GM21526 (cell line): ENCODE measurements at regions not wholly inside any gene's neighbourhood (a gene's known extent, or its start where the extent isn't known, plus 50 kb on each side); places are given as distances from the start of the nearest gene placed in this dataset.
A peak's percentile ranks its signal among the peaks of the same experiment; 100 is the strongest.

Experiments
- ATAC-seq: cut with Tn5 transposase; IDR thresholded peaks from one replicate; pipeline ENCODE4 v1.9.1; 2021; ENCODE audit warnings: moderate library complexity; ENCODE audit not compliant: unreplicated experiment, low FRiP score

- no peak for ATAC-seq
Measured at GRCh38 chr12:107271523-107271922, 178.2 kb upstream of the CRY1 start.

- ATAC-seq: no peak
Measured at GRCh38 chr12:107275530-107275929, 182.2 kb upstream of the CRY1 start.

DNA sequence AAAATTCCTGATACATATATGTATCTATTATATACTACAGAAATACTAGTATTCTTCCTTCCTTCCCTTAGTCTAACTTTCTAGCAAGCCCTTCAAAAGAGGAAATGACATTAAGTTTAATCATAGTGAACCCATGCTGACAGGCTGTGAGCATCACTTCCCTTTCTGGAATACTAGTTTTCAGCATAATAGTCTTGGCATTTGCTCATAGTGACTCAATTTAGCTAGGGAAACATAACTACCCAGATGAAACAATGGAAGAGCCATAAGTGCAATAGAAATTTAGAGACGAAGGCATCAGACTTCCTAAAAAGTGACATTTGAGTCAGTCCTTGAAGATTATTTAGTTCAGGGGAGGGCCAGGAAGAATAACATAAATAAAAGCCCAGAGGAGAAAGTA lies 184.5 kb upstream of the CRY1 start:
- ATAC-seq: no peak

DNA sequence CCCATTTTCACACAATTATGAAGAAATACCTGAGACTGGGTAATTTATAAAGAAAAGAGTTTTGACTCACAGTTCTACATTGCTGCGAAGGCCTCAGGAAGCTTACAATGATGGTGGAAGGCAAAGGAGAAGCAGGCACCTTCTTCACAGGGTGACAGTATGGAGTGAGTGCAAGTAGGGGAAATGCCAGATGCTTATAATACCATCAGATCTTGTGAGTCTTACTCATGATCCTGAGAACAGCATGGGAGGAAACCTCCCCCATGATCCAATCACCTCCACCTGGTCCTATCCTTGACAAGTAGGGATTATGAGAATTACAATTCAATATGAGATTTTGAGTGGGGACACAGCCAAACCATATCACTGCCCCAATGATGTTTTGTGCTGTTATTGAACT lies 189.3 kb upstream of the CRY1 start:
- no peak for ATAC-seq

DNA sequence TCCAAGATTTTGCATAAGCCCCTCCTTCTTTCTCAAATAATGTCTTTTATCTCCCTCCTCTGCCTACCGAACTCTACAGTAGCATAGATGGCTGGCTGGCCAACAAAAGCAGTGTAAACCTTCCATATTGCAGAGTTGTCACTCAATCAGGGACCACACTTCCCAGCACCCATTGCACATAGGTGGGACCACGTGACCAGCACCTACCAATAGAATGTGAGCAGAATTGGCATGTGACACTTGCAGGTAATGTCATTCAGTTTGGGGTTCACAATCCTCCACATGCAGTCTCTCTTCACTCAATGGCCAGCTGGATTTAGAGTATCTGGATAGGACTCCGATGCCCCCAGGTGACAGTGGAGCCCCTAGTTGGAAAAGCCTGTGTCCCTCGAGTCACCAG lies 190.3 kb upstream of the CRY1 start:
- ATAC-seq: no peak

GRCh38 chr12:107284692-107285091 lies 191.3 kb upstream of the CRY1 start:
- no peak for ATAC-seq

DNA sequence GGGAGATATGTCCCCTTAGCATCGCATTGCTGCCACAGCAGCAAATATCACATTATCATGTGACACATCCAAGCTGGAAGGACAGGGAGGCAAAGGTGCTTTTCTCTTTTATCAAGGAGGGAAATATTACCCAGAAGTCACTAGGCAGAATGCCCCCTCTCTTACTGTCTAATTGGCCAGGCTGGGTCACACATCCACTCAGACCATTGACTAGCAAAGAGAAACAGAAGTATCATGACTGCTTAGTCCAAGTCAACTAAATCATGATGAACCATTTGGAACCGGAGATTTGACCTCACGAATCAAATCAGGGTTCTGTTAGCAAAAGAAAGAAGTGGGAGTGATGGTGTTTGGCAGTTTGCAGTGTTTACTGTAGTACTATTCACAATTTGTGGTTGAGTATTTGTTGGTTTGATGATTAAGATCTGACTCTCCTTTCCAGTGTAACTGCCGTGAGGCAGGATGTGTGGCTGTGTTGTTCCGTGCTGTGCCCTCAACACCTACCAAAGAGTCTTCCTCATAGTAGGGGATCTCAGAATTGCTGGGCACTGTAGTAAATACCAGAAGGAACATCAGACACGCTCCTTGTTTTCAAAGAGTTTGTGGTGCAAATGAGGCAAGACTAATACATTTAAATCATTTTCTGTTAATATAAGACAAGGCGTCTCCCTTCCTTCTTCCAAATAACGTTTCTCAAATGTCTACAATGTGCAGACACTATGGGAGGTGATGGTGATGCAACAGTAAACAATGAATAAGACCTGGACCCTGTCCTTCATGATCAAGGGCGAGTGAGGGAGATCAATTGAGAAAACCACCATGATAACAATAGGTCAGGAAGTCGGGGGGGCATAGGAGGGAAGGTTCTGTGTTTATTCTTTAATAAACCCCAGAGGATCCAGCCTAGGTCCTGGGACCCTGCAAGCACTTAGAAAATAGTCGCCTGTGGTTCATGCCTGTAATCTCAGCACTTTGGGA lies 194.4 kb upstream of the CRY1 start:
- no peak for ATAC-seq

DNA sequence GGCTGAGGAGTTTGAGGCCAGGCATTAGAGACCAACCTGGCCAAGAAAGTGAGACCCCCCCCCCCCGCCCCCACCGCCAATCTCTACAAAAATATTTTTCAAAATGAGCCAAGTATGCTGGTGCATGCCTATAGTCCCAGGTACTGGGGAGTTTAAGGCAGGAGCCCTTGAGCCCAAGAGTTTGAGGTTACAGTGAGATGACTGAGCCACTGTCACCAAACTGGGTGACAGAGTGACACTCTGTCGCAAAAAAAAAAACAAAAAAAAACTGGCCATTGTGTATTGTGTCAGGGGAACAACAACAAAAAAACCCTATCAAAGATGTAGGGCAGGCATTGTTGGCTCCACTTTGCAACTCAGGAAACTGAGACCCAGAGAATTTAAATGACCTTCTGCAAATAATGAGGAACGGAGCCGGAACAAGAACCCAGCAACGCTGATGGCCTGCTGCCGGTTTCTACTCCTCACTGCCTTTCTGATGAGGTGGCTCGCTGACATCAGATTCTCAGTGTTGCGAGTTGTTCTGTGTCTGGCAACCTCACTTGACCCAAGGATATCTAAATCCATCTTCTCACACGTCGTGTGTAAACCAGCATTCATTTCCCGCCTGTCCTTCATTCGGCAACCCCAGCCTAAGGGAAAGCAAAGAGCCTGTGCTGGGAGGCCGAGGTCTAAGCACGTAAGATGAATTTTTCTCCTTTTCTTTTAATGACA lies 195.2 kb upstream of the CRY1 start:
- ATAC-seq: no peak

GRCh38 chr12:107291018-107291417 lies 197.7 kb upstream of the CRY1 start:
- ATAC-seq: no peak

- no peak for ATAC-seq
Measured at GRCh38 chr12:107296681-107297089, 203.3 kb upstream of the CRY1 start.

- ATAC-seq: no peak
Measured at GRCh38 chr12:107302649-107303341, 209.4 kb upstream of the CRY1 start.

DNA sequence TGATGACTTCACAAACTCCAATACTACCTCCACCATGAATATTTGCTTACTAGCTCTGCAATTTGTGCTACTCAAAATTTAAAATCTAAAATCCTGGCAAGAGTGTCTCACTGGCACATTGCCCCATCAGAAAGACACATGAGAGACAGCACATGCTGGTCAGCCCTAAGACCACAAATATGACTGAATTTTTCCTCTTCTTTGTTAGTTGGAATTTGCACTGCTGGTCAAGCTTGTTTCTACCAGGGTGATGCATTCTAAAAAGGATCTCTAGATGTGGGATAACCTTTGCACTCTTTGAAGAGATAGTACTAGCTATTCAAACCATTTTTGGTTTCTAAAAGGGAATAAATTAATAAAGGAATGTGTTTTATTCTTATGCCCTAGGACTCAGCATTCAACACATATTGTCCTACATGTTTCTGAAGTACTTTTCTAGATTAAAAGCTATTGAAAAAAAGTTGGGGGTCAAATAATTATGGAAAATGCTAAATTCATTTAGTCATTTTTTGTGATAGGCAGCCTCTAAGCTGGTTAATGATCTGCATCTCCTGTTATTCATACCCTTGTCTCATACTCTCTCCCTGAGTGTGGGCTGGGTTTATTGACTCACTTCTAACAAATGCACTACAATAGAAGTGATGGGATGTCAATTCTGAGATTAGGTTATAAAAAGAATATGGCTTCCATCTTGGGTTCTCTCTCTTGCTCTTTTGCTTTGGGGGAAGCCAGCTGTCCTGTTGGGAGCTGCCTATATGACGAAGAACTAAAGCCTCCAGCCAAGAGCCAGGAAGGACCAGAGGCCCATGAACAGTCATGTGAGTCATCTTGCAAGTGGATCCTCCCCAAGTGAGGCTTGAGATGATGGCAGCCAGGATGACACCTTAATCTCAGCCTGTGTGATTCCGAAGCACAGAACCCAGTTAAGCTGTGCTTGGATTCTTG lies 211.5 kb upstream of the CRY1 start:
- ATAC-seq: no peak

- no peak for ATAC-seq
Measured at GRCh38 chr12:107306141-107306659, 212.9 kb upstream of the CRY1 start.

DNA sequence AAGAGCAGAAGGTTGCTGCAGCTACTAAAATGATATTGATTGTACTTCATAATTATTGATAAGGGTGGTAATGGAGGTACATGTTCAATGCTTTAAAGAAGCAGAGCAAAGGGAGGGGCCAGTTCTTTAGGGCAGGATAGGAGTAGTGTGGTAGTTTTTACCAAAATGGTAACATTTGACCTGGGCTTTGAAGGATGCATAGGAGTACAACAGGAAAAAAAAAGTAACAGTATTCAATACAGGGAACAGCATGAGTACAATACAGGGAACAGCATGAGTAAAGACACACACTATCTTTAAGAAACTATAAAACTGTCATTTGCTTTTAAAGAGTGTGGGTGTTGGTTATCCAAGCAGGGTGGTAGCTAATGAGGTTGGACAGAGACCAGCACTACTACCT lies 215.0 kb upstream of the CRY1 start:
- ATAC-seq: no peak

- no peak for ATAC-seq
Measured at GRCh38 chr12:107309020-107309419, 215.7 kb upstream of the CRY1 start.

GRCh38 chr12:107310621-107311020 lies 217.3 kb upstream of the CRY1 start:
- no peak for ATAC-seq

DNA sequence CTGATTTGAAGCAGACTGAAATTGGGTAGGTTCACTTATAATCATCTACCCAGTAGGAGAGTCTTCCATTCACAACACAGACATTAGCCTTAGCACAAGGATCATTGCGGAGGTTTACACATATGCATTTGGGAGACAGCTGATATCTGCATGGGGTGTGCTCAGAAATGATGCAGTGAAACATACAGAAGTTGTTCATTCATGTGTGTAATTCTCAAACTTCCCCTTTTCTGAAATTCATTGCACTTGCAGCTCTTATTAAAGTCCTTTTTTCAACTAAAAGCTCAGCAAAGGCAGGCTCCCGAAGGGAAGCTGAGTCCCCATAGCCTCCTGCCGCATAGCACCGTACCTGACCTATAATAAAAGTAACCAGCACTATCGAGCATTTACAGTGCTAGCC lies 218.3 kb upstream of the CRY1 start:
- ATAC-seq: no peak

- ATAC-seq: peak; percentile 74
Measured at GRCh38 chr12:107317751-107318555, 224.6 kb upstream of the CRY1 start.

DNA sequence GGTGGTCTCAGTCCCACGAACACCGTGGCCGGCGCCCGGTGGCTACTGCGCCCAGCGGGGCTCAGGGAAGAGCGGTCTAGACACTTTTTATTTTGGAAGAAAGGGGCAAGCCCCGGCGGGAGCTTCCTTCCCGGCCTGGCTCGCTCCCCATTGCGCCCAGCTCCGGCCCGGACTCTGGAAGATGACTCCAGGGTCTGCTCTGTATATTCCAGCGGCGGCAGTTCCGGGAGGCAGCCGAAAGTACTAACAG lies 225.1 kb upstream of the CRY1 start:
- no peak for ATAC-seq
